ENCODE measurements at regions not wholly inside any gene's neighbourhood (a gene's known extent, or its start where the extent isn't known, plus 50 kb on each side); places are given as distances from the start of the nearest gene placed in this dataset.

GRCh38 chr3:104549099-104549714 lies 817.5 kb upstream of the ALCAM start:
- ATAC-seq (no peak), DNase-seq (ENCODE audit: low spot score) (no peak)
- intact Hi-C loops (cut with DNase I) = no loop called here

- DNase-seq (ENCODE audit: low spot score) = no peak
- intact Hi-C loops (cut with DNase I) = no loop called here
- no peak for ATAC-seq
These were observed 813.6 kb upstream of the ALCAM start for GRCh38 chr3:104553121-104553520.

GRCh38 chr3:104554425-104554824 lies 812.3 kb upstream of the ALCAM start:
- intact Hi-C loops (cut with DNase I) = no loop called here
- ATAC-seq (no peak), DNase-seq (ENCODE audit: low spot score) (no peak)

- intact Hi-C loops (cut with DNase I) = no loop called here
- no peak for ATAC-seq
- DNase-seq (ENCODE audit: low spot score) = no peak
These were observed 811.0 kb upstream of the ALCAM start for GRCh38 chr3:104555728-104556127.

GRCh38 chr3:104556372-104557078 lies 810.2 kb upstream of the ALCAM start:
- intact Hi-C loops (cut with DNase I) = no loop called here
- no peak for DNase-seq (ENCODE audit: low spot score)
- ATAC-seq = no peak

GRCh38 chr3:104561324-104561723 lies 805.4 kb upstream of the ALCAM start:
- DNase-seq (ENCODE audit: low spot score) = no peak
- no peak for ATAC-seq

GRCh38 chr3:104564045-104564643 lies 802.6 kb upstream of the ALCAM start:
- intact Hi-C loops (cut with DNase I) = no loop called here
- no peak for ATAC-seq
- peak; percentile 62 for DNase-seq (ENCODE audit: low spot score)

More at GRCh38 chr3:104561324-104561723, 805.4 kb upstream of the ALCAM start:
- intact Hi-C loops (cut with DNase I) = no loop called here

GRCh38 chr3:104566054-104566453 lies 800.7 kb upstream of the ALCAM start:
- intact Hi-C loops (cut with DNase I) = no loop called here

GRCh38 chr3:104575634-104576033 lies 791.1 kb upstream of the ALCAM start:
- intact Hi-C loops (cut with DNase I) = no loop called here
- DNase-seq (ENCODE audit: low spot score) = no peak
- no peak for ATAC-seq

More at GRCh38 chr3:104566054-104566453, 800.7 kb upstream of the ALCAM start:
- ATAC-seq (no peak), DNase-seq (ENCODE audit: low spot score) (no peak)

GRCh38 chr3:104578558-104578957 lies 788.2 kb upstream of the ALCAM start:
- DNase-seq (ENCODE audit: low spot score) (no peak), ATAC-seq (no peak)
- intact Hi-C loops (cut with DNase I) = no loop called here

GRCh38 chr3:104582092-104582491 lies 784.6 kb upstream of the ALCAM start:
- DNase-seq (ENCODE audit: low spot score) (no peak), ATAC-seq (no peak)
- intact Hi-C loops (cut with DNase I) = no loop called here

GRCh38 chr3:104584682-104585081 lies 782.0 kb upstream of the ALCAM start:
- intact Hi-C loops (cut with DNase I) = no loop called here

GRCh38 chr3:104586344-104586743 lies 780.4 kb upstream of the ALCAM start:
- no peak for DNase-seq (ENCODE audit: low spot score)
- intact Hi-C loops (cut with DNase I) = no loop called here
- no peak for ATAC-seq

More at GRCh38 chr3:104584682-104585081, 782.0 kb upstream of the ALCAM start:
- DNase-seq (ENCODE audit: low spot score) (no peak), ATAC-seq (no peak)

GRCh38 chr3:104588442-104588841 lies 778.3 kb upstream of the ALCAM start:
- ATAC-seq (no peak), DNase-seq (ENCODE audit: low spot score) (no peak)
- intact Hi-C loops (cut with DNase I) = no loop called here

- DNase-seq (ENCODE audit: low spot score) (no peak), ATAC-seq (no peak)
- intact Hi-C loops (cut with DNase I) = no loop called here
These were observed 774.9 kb upstream of the ALCAM start for GRCh38 chr3:104591776-104592175.

- DNase-seq (ENCODE audit: low spot score) (no peak), ATAC-seq (no peak)
These were observed 772.2 kb upstream of the ALCAM start for GRCh38 chr3:104594491-104594890.

GRCh38 chr3:104596054-104596453 lies 770.7 kb upstream of the ALCAM start:
- ATAC-seq = no peak
- intact Hi-C loops (cut with DNase I) = no loop called here
- no peak for DNase-seq (ENCODE audit: low spot score)

More at GRCh38 chr3:104594491-104594890, 772.2 kb upstream of the ALCAM start:
- intact Hi-C loops (cut with DNase I) = no loop called here

GRCh38 chr3:104596551-104596950 lies 770.2 kb upstream of the ALCAM start:
- no peak for DNase-seq (ENCODE audit: low spot score)
- intact Hi-C loops (cut with DNase I) = no loop called here
- peak; percentile 44 for ATAC-seq

GRCh38 chr3:104598848-104599511 lies 767.7 kb upstream of the ALCAM start:
- intact Hi-C loops (cut with DNase I) = no loop called here
- DNase-seq (ENCODE audit: low spot score) (no peak), ATAC-seq (no peak)
